ENCODE measurements at regions not wholly inside any gene's neighbourhood (a gene's known extent, or its start where the extent isn't known, plus 50 kb on each side); places are given as distances from the start of the nearest gene placed in this dataset.

DNA sequence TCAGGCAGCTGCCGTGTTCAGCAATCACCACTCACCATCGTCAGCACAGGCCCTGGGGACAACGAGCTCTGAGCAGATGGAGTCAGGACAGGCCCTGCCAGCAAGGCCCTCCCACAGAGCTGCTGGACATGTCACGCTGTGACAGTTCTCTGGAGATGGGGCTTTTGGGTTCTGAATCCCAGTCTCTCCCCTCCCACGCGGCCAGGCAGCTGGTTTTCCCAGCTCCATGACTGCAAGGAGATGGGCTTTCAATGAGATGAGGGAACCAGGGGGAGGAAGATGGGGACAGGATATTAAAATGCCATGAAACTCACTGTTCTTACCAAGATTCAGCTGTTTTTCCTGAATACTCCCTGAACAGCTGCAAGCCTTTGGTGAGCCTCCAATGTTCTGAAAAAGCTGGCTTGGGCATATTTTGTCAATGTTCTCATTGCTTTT is 305.9 kb downstream of the BRD1 start:
- TF ChIP-seq, protein P1, sequence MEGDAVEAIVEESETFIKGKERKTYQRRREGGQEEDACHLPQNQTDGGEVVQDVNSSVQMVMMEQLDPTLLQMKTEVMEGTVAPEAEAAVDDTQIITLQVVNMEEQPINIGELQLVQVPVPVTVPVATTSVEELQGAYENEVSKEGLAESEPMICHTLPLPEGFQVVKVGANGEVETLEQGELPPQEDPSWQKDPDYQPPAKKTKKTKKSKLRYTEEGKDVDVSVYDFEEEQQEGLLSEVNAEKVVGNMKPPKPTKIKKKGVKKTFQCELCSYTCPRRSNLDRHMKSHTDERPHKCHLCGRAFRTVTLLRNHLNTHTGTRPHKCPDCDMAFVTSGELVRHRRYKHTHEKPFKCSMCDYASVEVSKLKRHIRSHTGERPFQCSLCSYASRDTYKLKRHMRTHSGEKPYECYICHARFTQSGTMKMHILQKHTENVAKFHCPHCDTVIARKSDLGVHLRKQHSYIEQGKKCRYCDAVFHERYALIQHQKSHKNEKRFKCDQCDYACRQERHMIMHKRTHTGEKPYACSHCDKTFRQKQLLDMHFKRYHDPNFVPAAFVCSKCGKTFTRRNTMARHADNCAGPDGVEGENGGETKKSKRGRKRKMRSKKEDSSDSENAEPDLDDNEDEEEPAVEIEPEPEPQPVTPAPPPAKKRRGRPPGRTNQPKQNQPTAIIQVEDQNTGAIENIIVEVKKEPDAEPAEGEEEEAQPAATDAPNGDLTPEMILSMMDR (IDR thresholded peaks at IDR 0.05): no peak
- TF ChIP-seq POLR2A (IDR thresholded peaks at IDR 0.05): no peak
- TF ChIP-seq EP300 (IDR thresholded peaks at IDR 0.05): no peak

Data from tibial nerve (tissue), 4 donors.